Vagina (tissue), 2 donors: ENCODE measurements at regions not wholly inside any gene's neighbourhood (a gene's known extent, or its start where the extent isn't known, plus 50 kb on each side); places are given as distances from the start of the nearest gene placed in this dataset.

Experiments used
- DNase-seq, 2 donors: peaks; one replicate each; pipeline ENCODE4 v3.0.0-alpha.2; 2017; ENCODE audit errors: extremely low spot score in 2 of 2
- H3K27ac ChIP-seq: fragments of 200-600 bp; sonication (generic); one replicate; pipeline ENCODE4 v1.5.1; 2019
- H3K27me3 ChIP-seq: fragments of 200-600 bp; sonication (generic); one replicate; pipeline ENCODE4 v1.5.1; 2019
- H3K36me3 ChIP-seq, 2 donors: fragments of 200-600 bp; sonication (generic); one replicate each; pipeline ENCODE4 v1.5.1; 2017 to 2019
- H3K4me1 ChIP-seq: fragments of 200-600 bp; sonication (generic); one replicate; pipeline ENCODE4 v1.5.1; 2019
- H3K4me3 ChIP-seq, 2 donors: fragments of 200-600 bp; sonication (generic); 1 replicate in 1 of 2; 2 replicates in 1 of 2; pipeline ENCODE4 v1.5.1; 2016 to 2019
- H3K9me3 ChIP-seq: fragments of 200-600 bp; sonication (generic); one replicate; pipeline ENCODE4 v1.5.1; 2019
- CTCF ChIP-seq, 3 experiments: fragments of 450-650 bp in 2 of 3; fragments of 200-600 bp in 1 of 3; sonication (generic) in 1 of 3; IDR thresholded peaks; one replicate each; pipeline ENCODE4 v1.5.1; 2017 to 2019; ENCODE audit warnings: antibody characterized with exemption in 3 of 3, mild to moderate bottlenecking in 2 of 3, moderate library complexity in 2 of 3
- POLR2A ChIP-seq, 2 donors: fragments of 450-650 bp; IDR thresholded peaks; one replicate each; pipeline ENCODE4 v1.6.1; 2017; ENCODE audit warnings: antibody characterized with exemption in 2 of 2, mild to moderate bottlenecking in 2 of 2, moderate library complexity in 2 of 2
- POLR2AphosphoS5 ChIP-seq, 2 donors: sonication (generic); formaldehyde crosslinking; IDR thresholded peaks; one replicate each; pipeline ENCODE4 v1.9.0; 2017; ENCODE audit warnings: antibody characterized with exemption in 2 of 2, mild to moderate bottlenecking in 2 of 2, low read depth in 1 of 2; ENCODE audit not compliant: insufficient read depth in 1 of 2
- intact Hi-C: fragments of 100-400 bp; cut with DNase I; formaldehyde crosslinking; loops from one replicate; pipeline ENCODE4 v1.15.1; 2023

GRCh38 chr18:22467760-22468553 is 50.2 kb upstream of the CTAGE1 start:
- TF ChIP-seq POLR2A (IDR thresholded peaks at IDR 0.05) = no peak
- TF ChIP-seq CTCF (IDR thresholded peaks at IDR 0.05) = no peak
- TF ChIP-seq POLR2AphosphoS5 (IDR thresholded peaks at IDR 0.05; ENCODE audit: insufficient read depth in 1 of 2, low read depth in 1 of 2) = no peak
- Histone ChIP-seq H3K4me1 (peaks cover 27% of the 10 kb centered on the region), H3K9me3 (no peaks in the 10 kb centered on the region), H3K4me3 (no peak overlapping the region), H3K27ac (peak overlapping the region; percentile 31), H3K36me3 (no peaks in the 10 kb centered on the region), H3K27me3 (no peaks in the 10 kb centered on the region)
- no peak for DNase-seq
- intact Hi-C loops = loop anchor here (10.0 kb wide), 1 partner anchor 293 kb away; no protein-coding TSS in a partner anchor

GRCh38 chr18:22468554-22468891 is 50.8 kb upstream of the CTAGE1 start:
- TF ChIP-seq POLR2A (IDR thresholded peaks at IDR 0.05) (no peak), CTCF (IDR thresholded peaks at IDR 0.05) (no peak)
- no peaks in the 10 kb centered on the region for H3K9me3 ChIP-seq
- no peaks in the 10 kb centered on the region for H3K27me3 ChIP-seq
- no peak overlapping the region for H3K4me3 ChIP-seq
- no peak overlapping the region for H3K27ac ChIP-seq
- intact Hi-C loops = loop anchor here (10.0 kb wide), 1 partner anchor 294 kb away; no protein-coding TSS in a partner anchor
- peaks cover 27% of the 10 kb centered on the region for H3K4me1 ChIP-seq
- DNase-seq = no peak
- H3K36me3 ChIP-seq = no peaks in the 10 kb centered on the region

- intact Hi-C loops = loop anchor here (10.0 kb wide), 1 partner anchor 294 kb away; no protein-coding TSS in a partner anchor
- TF ChIP-seq CTCF (IDR thresholded peaks at IDR 0.05) (no peak), POLR2AphosphoS5 (IDR thresholded peaks at IDR 0.05; ENCODE audit: insufficient read depth in 1 of 2, low read depth in 1 of 2) (no peak), POLR2A (IDR thresholded peaks at IDR 0.05) (no peak)
These were observed 51.5 kb upstream of the CTAGE1 start for GRCh38 chr18:22469061-22469734.

GRCh38 chr18:22469926-22470247 is 52.2 kb upstream of the CTAGE1 start:
- H3K27ac ChIP-seq = no peak overlapping the region
- H3K36me3 ChIP-seq = no peaks in the 10 kb centered on the region
- TF ChIP-seq CTCF (IDR thresholded peaks at IDR 0.05) (no peak), POLR2A (IDR thresholded peaks at IDR 0.05) (no peak), POLR2AphosphoS5 (IDR thresholded peaks at IDR 0.05; ENCODE audit: insufficient read depth in 1 of 2, low read depth in 1 of 2) (no peak)
- no peaks in the 10 kb centered on the region for H3K9me3 ChIP-seq
- intact Hi-C loops = loop anchor here (10.0 kb wide), 1 partner anchor 295 kb away; no protein-coding TSS in a partner anchor
- no peak for DNase-seq
- H3K27me3 ChIP-seq = no peaks in the 10 kb centered on the region
- H3K4me3 ChIP-seq = no peak overlapping the region
- H3K4me1 ChIP-seq = peaks cover 27% of the 10 kb centered on the region

More at GRCh38 chr18:22469061-22469734, 51.5 kb upstream of the CTAGE1 start:
- DNase-seq = no peak
- Histone ChIP-seq H3K4me1 (peaks cover 27% of the 10 kb centered on the region), H3K36me3 (no peaks in the 10 kb centered on the region), H3K9me3 (no peaks in the 10 kb centered on the region), H3K27me3 (no peaks in the 10 kb centered on the region), H3K4me3 (no peak overlapping the region), H3K27ac (no peak overlapping the region)
